PC-3 (cell line): ENCODE measurements at regions not wholly inside any gene's neighbourhood (a gene's known extent, or its start where the extent isn't known, plus 50 kb on each side); places are given as distances from the start of the nearest gene placed in this dataset.

Source experiments
- ATAC-seq: fragments of 200-7000 bp; cut with Tn5 transposase; 2 replicates; pipeline ENCODE4 v1.9.1; 2020; ENCODE audit warnings: mild to moderate bottlenecking, moderate library complexity
- BruUV-seq: library from RNA; stranded (reverse); fragments of 400-500 nt; replicated peaks from 2 replicates; lab custom pipeline; 2021; lab: Mats Ljungman, UMichigan
- CTCF ChIA-PET: fragments of 300-600 bp; sonication (Branson Sonifier 250); formaldehyde crosslinking; loops from one replicate; lab custom pipeline; 2022; ENCODE audit warnings: antibody characterized with exemption; lab: Charles Lee
- POLR2A ChIA-PET: fragments of 300-600 bp; sonication (Branson Sonifier 250); formaldehyde crosslinking; loops from one replicate; lab custom pipeline; 2022; ENCODE audit warnings: antibody characterized with exemption; ENCODE audit not compliant: unreplicated experiment; lab: Charles Lee
- DNase-seq: peaks from one replicate; pipeline ENCODE4 v3.0.0-alpha.2; 2015
- H2AFZ ChIP-seq: fragments of 300-600 bp; sonication (generic); 2 replicates; pipeline ENCODE4 v1.6.0; 2016; ENCODE audit warnings: antibody characterized with exemption, low read length
- H3F3A ChIP-seq: fragments of 300-600 bp; sonication (generic); one replicate; pipeline ENCODE4 v1.6.0; 2017; ENCODE audit warnings: antibody characterized with exemption, low read length, control low read depth, mild to moderate bottlenecking; ENCODE audit not compliant: unreplicated experiment
- H3K27ac ChIP-seq: fragments of 300-600 bp; sonication (generic); 2 replicates; pipeline ENCODE4 v1.5.1; 2016; ENCODE audit warnings: mild to moderate bottlenecking, low read length
- H3K27me3 ChIP-seq: fragments of 300-600 bp; sonication (generic); 2 replicates; pipeline ENCODE4 v1.6.1; 2016; ENCODE audit warnings: low read length, mixed read lengths
- H3K36me3 ChIP-seq: fragments of 300-600 bp; sonication (generic); 2 replicates; pipeline ENCODE4 v1.6.1; 2016; ENCODE audit warnings: low read depth, mixed run types, low read length, mixed read lengths
- H3K4me1 ChIP-seq: fragments of 300-600 bp; sonication (generic); 2 replicates; pipeline ENCODE4 v1.5.1; 2016; ENCODE audit warnings: low read length; ENCODE audit not compliant: insufficient read depth
- H3K4me2 ChIP-seq: fragments of 300-600 bp; sonication (generic); 2 replicates; pipeline ENCODE4 v1.6.0; 2016; ENCODE audit warnings: low read length
- H3K4me3 ChIP-seq: fragments of 300-600 bp; sonication (generic); 2 replicates; pipeline ENCODE4 v1.5.1; 2016; ENCODE audit warnings: mild to moderate bottlenecking, low read length, mixed read lengths
- H3K79me2 ChIP-seq: fragments of 300-600 bp; sonication (generic); 2 replicates; pipeline ENCODE4 v1.6.1; 2017; ENCODE audit warnings: low read length, mixed read lengths
- H3K9ac ChIP-seq: fragments of 300-600 bp; sonication (generic); 2 replicates; pipeline ENCODE4 v1.6.0; 2016; ENCODE audit warnings: mild to moderate bottlenecking, low read length
- H3K9me2 ChIP-seq: fragments of 300-600 bp; sonication (generic); replicated peaks from 2 replicates; pipeline ENCODE4 v1.6.1; 2016; ENCODE audit warnings: mixed run types, low read length, mixed read lengths
- H3K9me3 ChIP-seq: fragments of 300-600 bp; sonication (generic); 2 replicates; pipeline ENCODE4 v1.6.1; 2016; ENCODE audit warnings: low read length, mixed read lengths
- H4K20me1 ChIP-seq: fragments of 300-600 bp; sonication (generic); 2 replicates; pipeline ENCODE4 v1.6.1; 2016; ENCODE audit warnings: low read length, mixed read lengths
- EZH2 ChIP-seq: fragments of 300-600 bp; sonication (generic); IDR thresholded peaks from one replicate; pipeline ENCODE4 v1.6.1; 2017; ENCODE audit warnings: antibody characterized with exemption, mild to moderate bottlenecking, low read length; ENCODE audit not compliant: unreplicated experiment
- EZH2phosphoT487 ChIP-seq: fragments of 300-600 bp; sonication (generic); IDR thresholded peaks from 2 replicates; pipeline ENCODE4 v1.6.1; 2018; ENCODE audit warnings: mild to moderate bottlenecking, antibody characterized with exemption, low read length, borderline replicate concordance
- intact Hi-C: fragments of 100-400 bp; cut with micrococcal nuclease; formaldehyde crosslinking; loops from 2 replicates; pipeline ENCODE4 v1.9.0; 2023
- TF ChIP-seq, protein P1 (sequence below): fragments of 300-600 bp; sonication (generic); conservative IDR thresholded peaks from 2 replicates; pipeline ENCODE4 v1.5.1; 2017; ENCODE audit warnings: antibody characterized with exemption, low read depth, mild to moderate bottlenecking, low read length

DNA sequence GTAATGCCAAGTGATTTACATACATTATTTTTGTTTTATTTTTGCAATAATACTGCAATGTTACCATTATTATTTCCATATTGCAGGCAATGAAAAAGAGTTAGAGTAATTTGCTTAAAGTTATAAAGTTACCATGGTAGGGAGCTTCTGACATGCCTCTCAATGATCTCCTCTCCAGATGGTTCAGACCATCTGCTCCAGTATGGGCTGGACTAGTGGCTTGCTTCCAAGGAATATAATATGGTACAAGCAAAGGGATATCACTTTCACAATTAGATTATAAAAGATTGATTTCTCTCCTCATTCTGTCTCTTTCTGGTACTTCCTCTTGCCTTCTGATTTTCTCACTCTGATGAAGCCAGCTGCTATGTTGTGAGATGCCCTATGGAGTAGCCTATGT, 245.4 kb downstream of the INSIG2 start:
- BruUV-seq: no TSS peak
- Histone ChIP-seq H3K27ac (no peak overlapping the region), H3F3A (no peaks in the 10 kb centered on the region), H3K79me2 (no peaks in the 10 kb centered on the region), H3K36me3 (no peaks in the 10 kb centered on the region), H2AFZ (no peak overlapping the region), H3K9me3 (no peaks in the 10 kb centered on the region), H3K4me1 (no peaks in the 10 kb centered on the region), H3K27me3 (no peaks in the 10 kb centered on the region), H3K9ac (no peak overlapping the region), H3K9me2 (no peaks in the 10 kb centered on the region), H3K4me3 (no peak overlapping the region), H3K4me2 (no peak overlapping the region), H4K20me1 (no peaks in the 10 kb centered on the region)
- POLR2A ChIA-PET: no interaction called here
- ATAC-seq: no peak
- TF ChIP-seq EZH2phosphoT487: no peak
- TF ChIP-seq, protein P1, sequence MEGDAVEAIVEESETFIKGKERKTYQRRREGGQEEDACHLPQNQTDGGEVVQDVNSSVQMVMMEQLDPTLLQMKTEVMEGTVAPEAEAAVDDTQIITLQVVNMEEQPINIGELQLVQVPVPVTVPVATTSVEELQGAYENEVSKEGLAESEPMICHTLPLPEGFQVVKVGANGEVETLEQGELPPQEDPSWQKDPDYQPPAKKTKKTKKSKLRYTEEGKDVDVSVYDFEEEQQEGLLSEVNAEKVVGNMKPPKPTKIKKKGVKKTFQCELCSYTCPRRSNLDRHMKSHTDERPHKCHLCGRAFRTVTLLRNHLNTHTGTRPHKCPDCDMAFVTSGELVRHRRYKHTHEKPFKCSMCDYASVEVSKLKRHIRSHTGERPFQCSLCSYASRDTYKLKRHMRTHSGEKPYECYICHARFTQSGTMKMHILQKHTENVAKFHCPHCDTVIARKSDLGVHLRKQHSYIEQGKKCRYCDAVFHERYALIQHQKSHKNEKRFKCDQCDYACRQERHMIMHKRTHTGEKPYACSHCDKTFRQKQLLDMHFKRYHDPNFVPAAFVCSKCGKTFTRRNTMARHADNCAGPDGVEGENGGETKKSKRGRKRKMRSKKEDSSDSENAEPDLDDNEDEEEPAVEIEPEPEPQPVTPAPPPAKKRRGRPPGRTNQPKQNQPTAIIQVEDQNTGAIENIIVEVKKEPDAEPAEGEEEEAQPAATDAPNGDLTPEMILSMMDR: no peak
- no peak for TF ChIP-seq EZH2
- no peak for DNase-seq
- CTCF ChIA-PET: no interaction called here
- intact Hi-C loops: no loop called here

DNA sequence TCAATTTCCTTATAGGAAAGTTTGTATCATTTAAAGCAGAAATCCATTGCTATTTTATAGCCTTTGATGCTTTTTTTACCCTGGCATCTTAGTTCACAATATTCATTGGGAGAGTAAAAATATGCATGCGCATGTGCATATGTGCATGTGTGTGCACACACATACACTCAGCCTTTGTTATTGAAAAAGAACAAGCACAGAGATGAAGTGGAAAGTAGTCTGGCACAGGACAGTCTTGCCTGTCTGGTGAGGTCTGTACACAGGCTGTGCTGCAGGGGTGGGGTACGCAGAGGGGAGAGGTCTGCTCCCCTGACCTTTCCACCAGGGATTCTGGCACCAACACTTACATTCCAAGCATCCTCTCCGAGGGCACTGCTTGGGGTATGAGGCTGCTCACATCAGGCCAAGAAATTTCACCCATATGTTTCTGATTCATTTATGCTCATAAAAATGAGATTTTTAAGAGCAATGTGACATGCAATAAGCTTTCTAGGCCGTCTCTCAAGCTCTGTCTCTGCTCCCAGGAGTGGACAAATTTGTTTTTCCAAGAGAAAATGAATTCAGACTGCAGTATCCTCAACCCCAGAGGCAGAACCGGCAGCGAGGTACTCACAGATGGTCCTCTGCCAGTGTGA, 237.2 kb downstream of the INSIG2 start:
- Histone ChIP-seq H3K4me3 (no peak overlapping the region), H3K9me3 (no peaks in the 10 kb centered on the region), H3K27me3 (no peaks in the 10 kb centered on the region), H3K4me2 (no peak overlapping the region), H3F3A (no peaks in the 10 kb centered on the region), H3K9ac (no peak overlapping the region), H3K79me2 (no peaks in the 10 kb centered on the region), H3K4me1 (0 out of 2 replicates have a peak, but pooled peaks cover 7% of the 10 kb centered on the region), H2AFZ (no peak overlapping the region), H4K20me1 (no peaks in the 10 kb centered on the region), H3K36me3 (no peaks in the 10 kb centered on the region), H3K27ac (no peak overlapping the region), H3K9me2 (no peaks in the 10 kb centered on the region)
- TF ChIP-seq EZH2: no peak
- TF ChIP-seq, protein P1: no peak
- TF ChIP-seq EZH2phosphoT487: no peak
- BruUV-seq: no TSS peak
- DNase-seq: no peak
- ChIA-PET POLR2A (no interaction called here), CTCF (no interaction called here)
- intact Hi-C loops: no loop called here
- no peak for ATAC-seq

DNA sequence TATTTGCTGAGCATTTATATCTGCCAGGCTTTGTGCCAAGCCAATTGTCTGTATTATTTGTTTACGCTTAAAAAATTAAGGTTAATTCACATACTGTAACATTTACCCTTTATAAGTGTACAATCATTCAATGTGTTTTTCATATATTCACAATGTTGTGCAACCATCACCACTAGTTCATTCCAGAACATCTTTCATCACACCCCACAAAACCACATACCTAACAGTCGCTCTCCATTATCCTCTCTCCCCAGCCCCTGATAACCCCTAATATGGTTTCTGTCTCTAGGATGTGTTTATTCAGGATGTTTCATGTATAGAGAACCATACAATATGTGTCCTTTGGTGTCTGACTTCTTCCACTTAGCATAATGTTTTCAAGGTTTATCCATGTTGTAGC, 234.1 kb downstream of the INSIG2 start:
- TF ChIP-seq EZH2phosphoT487 (no peak), EZH2 (no peak)
- TF ChIP-seq, protein P1: no peak
- ATAC-seq (no peak), DNase-seq (no peak)
- intact Hi-C loops: no loop called here
- H3F3A ChIP-seq: no peaks in the 10 kb centered on the region
- 0 out of 2 replicates have a peak, but pooled peaks cover 7% of the 10 kb centered on the region for H3K4me1 ChIP-seq
- H3K4me2 ChIP-seq: no peak overlapping the region
- H3K27me3 ChIP-seq: no peaks in the 10 kb centered on the region
- no peaks in the 10 kb centered on the region for H4K20me1 ChIP-seq
- H3K27ac ChIP-seq: no peak overlapping the region
- no peak overlapping the region for H3K4me3 ChIP-seq
- H3K9me2 ChIP-seq: no peaks in the 10 kb centered on the region
- H3K9me3 ChIP-seq: no peaks in the 10 kb centered on the region
- ChIA-PET POLR2A (no interaction called here), CTCF (no interaction called here)
- no peak overlapping the region for H2AFZ ChIP-seq
- no peak overlapping the region for H3K9ac ChIP-seq
- no TSS peak for BruUV-seq
- H3K36me3 ChIP-seq: no peaks in the 10 kb centered on the region
- H3K79me2 ChIP-seq: no peaks in the 10 kb centered on the region
